Spleen (tissue), 11 donors: ENCODE measurements at regions not wholly inside any gene's neighbourhood (a gene's known extent, or its start where the extent isn't known, plus 50 kb on each side); places are given as distances from the start of the nearest gene placed in this dataset.

ENCODE experiments used
- DNase-seq: peaks from one replicate; pipeline ENCODE4 v3.0.0-alpha.2; 2020
- H3K27ac ChIP-seq, 8 donors: fragments of 200-600 bp; sonication (generic) in 7 of 8; 1 replicate in 4 of 8; 2 replicates in 4 of 8; pipeline versions ENCODE4 v1.5.0 to v1.8.0; 2016 to 2021; ENCODE audit warnings: inconsistent platforms in 4 of 8, mild to moderate bottlenecking in 4 of 8, moderate library complexity in 1 of 8
- H3K27me3 ChIP-seq, 7 donors: fragments of 200-600 bp; sonication (generic) in 6 of 7; replicated peaks in 1 of 7; 1 replicate in 4 of 7; 2 replicates in 3 of 7; pipeline versions ENCODE4 v1.5.0 to v1.8.0; 2016 to 2021; ENCODE audit warnings: inconsistent platforms in 3 of 7, mild to moderate bottlenecking in 1 of 7
- H3K36me3 ChIP-seq, 6 donors: fragments of 200-600 bp; sonication (generic) in 5 of 6; 1 replicate in 4 of 6; 2 replicates in 2 of 6; pipeline versions ENCODE4 v1.5.0 to v1.8.0; 2016 to 2021; ENCODE audit warnings: inconsistent platforms in 2 of 6
- H3K4me1 ChIP-seq, 6 donors: fragments of 200-600 bp; sonication (generic) in 5 of 6; 1 replicate in 3 of 6; 2 replicates in 3 of 6; pipeline versions ENCODE4 v1.5.0 to v1.8.0; 2016 to 2021; ENCODE audit warnings: inconsistent platforms in 3 of 6
- H3K4me3 ChIP-seq, 8 donors: fragments of 200-600 bp; sonication (generic) in 7 of 8; 1 replicate in 4 of 8; 2 replicates in 4 of 8; pipeline versions ENCODE4 v1.5.0 to v1.8.0; 2016 to 2021; ENCODE audit warnings: inconsistent platforms in 4 of 8, mild to moderate bottlenecking in 4 of 8, moderate library complexity in 2 of 8
- H3K9me3 ChIP-seq, 8 donors: fragments of 200-600 bp; sonication (generic) in 7 of 8; 1 replicate in 4 of 8; 2 replicates in 4 of 8; pipeline versions ENCODE4 v1.5.0 to v1.8.0; 2016 to 2021; ENCODE audit warnings: inconsistent platforms in 4 of 8
- POLR2A ChIP-seq, 3 donors: fragments of 450-650 bp; IDR thresholded peaks; one replicate each; pipeline ENCODE4 v1.5.1; 2017; ENCODE audit warnings: antibody characterized with exemption in 3 of 3, mild to moderate bottlenecking in 1 of 3
- POLR2AphosphoS5 ChIP-seq, 3 donors: sonication (generic); formaldehyde crosslinking; IDR thresholded peaks; one replicate each; pipeline ENCODE4 v1.5.1; 2017; ENCODE audit warnings: antibody characterized with exemption in 3 of 3
- WGBS, 5 donors: extraction: QIAGEN DNeasy Blood & Tissue Kit in 3 of 5; methylation state at CpG; one replicate each; pipeline versions ENCODE4 v1.1.5 to v1.1.7; 2013 to 2018; 5-methylcytosine and 5-hydroxymethylcytosine counted together
- intact Hi-C: fragments of 100-400 bp; cut with DNase I; formaldehyde crosslinking; loops from one replicate; pipeline ENCODE4 v1.15.0; 2023; ENCODE audit warnings: low total_unique reads
- TF ChIP-seq, protein P1 (sequence below), 11 experiments: fragments of 200-600 bp in 7 of 11; fragments of 450-650 bp in 4 of 11; sonication (generic) in 4 of 11; IDR thresholded peaks in 8 of 11; conservative IDR thresholded peaks in 3 of 11; 1 replicate in 7 of 11; 2 replicates in 4 of 11; pipeline versions ENCODE4 v1.4.0 to v1.8.0; 2016 to 2021; ENCODE audit warnings: antibody characterized with exemption in 11 of 11, inconsistent platforms in 4 of 11, mild to moderate bottlenecking in 1 of 11
- donor health status: healthy with polysubstance abuse.
- donor health status: DM: no; HTN: no; CAD: no; lungs with moderate emphysema.
- donor health status: DM: no; HTN: no; CAD: no.
- donor health status: Bipolar disorder and iron deficiency.
- donor health status: healthy.
- donor health status: DM: no; HTN: no; CAD: no.
- donor health status: DM: yes; HTN: yes; CAD: no.

DNA sequence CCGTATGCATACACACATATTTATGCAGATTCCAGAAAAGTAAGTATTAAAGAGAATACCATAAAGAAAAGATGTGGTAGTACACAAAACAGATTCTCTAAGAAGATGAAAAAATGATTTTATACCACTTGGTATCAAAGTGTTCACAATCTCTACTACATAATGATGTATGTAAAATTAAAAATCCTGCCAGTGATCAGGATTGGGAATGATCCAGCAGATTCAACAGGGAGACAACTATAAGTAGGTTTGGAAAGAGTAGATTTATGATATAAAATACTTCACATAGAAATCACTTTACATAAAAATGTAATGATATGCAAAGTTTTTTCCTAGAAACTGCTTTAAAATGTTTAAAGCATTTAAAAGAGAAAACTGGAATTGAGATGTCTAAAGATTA lies 447.0 kb downstream of the CNTNAP4 start:
- Histone ChIP-seq H3K36me3 (no peaks in the 10 kb centered on the region), H3K27ac (no peak overlapping the region), H3K9me3 (peaks cover 0 to 4% (median 0%) of the 10 kb centered on the region in 8 donors), H3K4me1 (no peaks in the 10 kb centered on the region), H3K27me3 (no peaks in the 10 kb centered on the region), H3K4me3 (no peak overlapping the region)
- WGBS, 5 donors, result 83 to 91% (median 87%) methylated on average over 1 of the region's 1 CpG
- intact Hi-C loops, result no loop called here
- no peak for DNase-seq
- TF ChIP-seq, protein P1, sequence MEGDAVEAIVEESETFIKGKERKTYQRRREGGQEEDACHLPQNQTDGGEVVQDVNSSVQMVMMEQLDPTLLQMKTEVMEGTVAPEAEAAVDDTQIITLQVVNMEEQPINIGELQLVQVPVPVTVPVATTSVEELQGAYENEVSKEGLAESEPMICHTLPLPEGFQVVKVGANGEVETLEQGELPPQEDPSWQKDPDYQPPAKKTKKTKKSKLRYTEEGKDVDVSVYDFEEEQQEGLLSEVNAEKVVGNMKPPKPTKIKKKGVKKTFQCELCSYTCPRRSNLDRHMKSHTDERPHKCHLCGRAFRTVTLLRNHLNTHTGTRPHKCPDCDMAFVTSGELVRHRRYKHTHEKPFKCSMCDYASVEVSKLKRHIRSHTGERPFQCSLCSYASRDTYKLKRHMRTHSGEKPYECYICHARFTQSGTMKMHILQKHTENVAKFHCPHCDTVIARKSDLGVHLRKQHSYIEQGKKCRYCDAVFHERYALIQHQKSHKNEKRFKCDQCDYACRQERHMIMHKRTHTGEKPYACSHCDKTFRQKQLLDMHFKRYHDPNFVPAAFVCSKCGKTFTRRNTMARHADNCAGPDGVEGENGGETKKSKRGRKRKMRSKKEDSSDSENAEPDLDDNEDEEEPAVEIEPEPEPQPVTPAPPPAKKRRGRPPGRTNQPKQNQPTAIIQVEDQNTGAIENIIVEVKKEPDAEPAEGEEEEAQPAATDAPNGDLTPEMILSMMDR (IDR thresholded peaks at IDR 0.05 in 8 of 11, conservative IDR thresholded peaks at IDR 0.05 in 3 of 11), result no peak
- TF ChIP-seq POLR2A (IDR thresholded peaks at IDR 0.05) (no peak), POLR2AphosphoS5 (IDR thresholded peaks at IDR 0.05) (no peak)

DNA sequence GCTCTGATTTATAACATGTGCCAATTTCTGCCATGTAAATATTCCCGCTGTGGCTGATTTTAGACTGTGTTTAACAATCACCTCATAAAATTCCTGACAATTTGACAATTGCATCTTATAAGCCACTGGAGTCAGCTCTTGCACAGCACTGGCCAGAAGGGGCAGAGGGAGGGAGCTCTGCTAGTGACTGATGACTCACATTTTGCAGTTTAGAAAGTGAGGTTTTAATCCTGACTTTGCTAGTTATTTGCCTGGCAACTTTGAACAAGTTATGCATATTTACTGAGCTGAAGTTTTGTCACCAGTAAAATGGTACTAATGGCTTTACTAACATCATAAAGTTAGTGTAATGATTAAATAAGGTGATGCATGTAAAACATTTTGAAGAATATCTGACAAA lies 452.3 kb downstream of the CNTNAP4 start:
- Histone ChIP-seq H3K27me3 (no peaks in the 10 kb centered on the region), H3K36me3 (no peaks in the 10 kb centered on the region), H3K4me1 (no peaks in the 10 kb centered on the region), H3K27ac (no peak overlapping the region), H3K4me3 (no peak overlapping the region), H3K9me3 (peaks cover 0 to 4% (median 0%) of the 10 kb centered on the region in 8 donors)
- WGBS, 5 donors, result 86 to 94% (median 91%) methylated on average over 1 of the region's 1 CpG
- intact Hi-C loops, result no loop called here
- TF ChIP-seq POLR2A (IDR thresholded peaks at IDR 0.05) (no peak), POLR2AphosphoS5 (IDR thresholded peaks at IDR 0.05) (no peak)
- TF ChIP-seq, protein P1 (IDR thresholded peaks at IDR 0.05 in 8 of 11, conservative IDR thresholded peaks at IDR 0.05 in 3 of 11), result no peak
- DNase-seq, result no peak

DNA sequence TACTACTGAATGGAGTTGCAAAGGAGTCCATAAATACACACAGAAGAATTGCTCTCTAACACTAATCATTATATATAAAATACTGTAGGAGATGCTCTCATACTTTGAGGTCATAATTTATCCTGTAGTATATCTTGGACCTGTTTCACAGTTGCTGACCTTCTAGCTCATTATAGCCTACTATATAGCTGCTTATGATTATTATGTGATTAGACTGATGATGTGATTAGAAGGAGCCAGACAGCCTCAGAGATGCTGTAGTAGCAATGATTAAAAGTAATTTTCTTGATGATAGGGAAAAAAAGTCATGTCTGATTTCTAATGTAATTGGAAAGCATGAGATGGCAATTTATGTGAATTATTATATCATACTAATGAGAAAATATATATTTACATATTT lies 455.7 kb downstream of the CNTNAP4 start:
- no peaks in the 10 kb centered on the region for H3K27me3 ChIP-seq
- TF ChIP-seq POLR2A (IDR thresholded peaks at IDR 0.05) (no peak), POLR2AphosphoS5 (IDR thresholded peaks at IDR 0.05) (no peak)
- TF ChIP-seq, protein P1 (IDR thresholded peaks at IDR 0.05 in 8 of 11, conservative IDR thresholded peaks at IDR 0.05 in 3 of 11), result no peak

DNA sequence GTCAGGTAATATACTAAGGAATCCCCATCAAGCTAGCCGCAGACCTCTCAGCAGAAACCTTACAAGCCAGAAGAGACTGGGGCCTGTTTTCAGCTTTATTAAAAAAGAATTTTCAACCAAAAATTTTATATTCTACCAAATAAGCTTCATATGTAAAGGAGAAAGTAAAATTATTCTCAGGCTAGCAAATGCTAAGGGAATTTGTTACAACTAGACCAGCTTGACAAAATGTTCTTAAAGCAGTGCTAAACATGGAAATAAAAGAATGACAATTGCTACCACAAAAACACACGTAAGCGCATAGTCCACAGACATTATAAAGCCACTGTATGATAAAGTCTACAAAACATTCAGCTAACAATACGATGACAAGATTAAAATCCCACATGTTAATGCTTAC lies 449.4 kb upstream of the MON1B start:
- Histone ChIP-seq H3K4me1 (no peaks in the 10 kb centered on the region), H3K9me3 (peaks cover 5 to 65% (median 44%) of the 10 kb centered on the region in 8 donors), H3K27me3 (no peaks in the 10 kb centered on the region), H3K36me3 (no peaks in the 10 kb centered on the region), H3K4me3 (no peak overlapping the region), H3K27ac (no peak overlapping the region)
- intact Hi-C loops, result no loop called here
- 90 to 96% (median 94%) methylated on average over 4 of the region's 4 CpGs for WGBS, 5 donors
- DNase-seq, result no peak
- TF ChIP-seq, protein P1 (IDR thresholded peaks at IDR 0.05 in 8 of 11, conservative IDR thresholded peaks at IDR 0.05 in 3 of 11), result no peak
- no peak for TF ChIP-seq POLR2AphosphoS5 (IDR thresholded peaks at IDR 0.05)
- TF ChIP-seq POLR2A (IDR thresholded peaks at IDR 0.05), result no peak

More for the DNA sequence above, 455.7 kb downstream of the CNTNAP4 start:
- H3K4me1 ChIP-seq, result no peaks in the 10 kb centered on the region
- DNase-seq, result no peak
- H3K27ac ChIP-seq, result no peak overlapping the region
- H3K4me3 ChIP-seq, result no peak overlapping the region
- intact Hi-C loops, result no loop called here
- H3K36me3 ChIP-seq, result no peaks in the 10 kb centered on the region
- H3K9me3 ChIP-seq, result peaks cover 0 to 6% (median 0%) of the 10 kb centered on the region in 8 donors
